H1 (cell line): ENCODE measurements at regions not wholly inside any gene's neighbourhood (a gene's known extent, or its start where the extent isn't known, plus 50 kb on each side); places are given as distances from the start of the nearest gene placed in this dataset.

Experiments used
- EZH2 ChIP-seq: fragments of 200-600 bp; sonication (generic); IDR thresholded peaks from 2 replicates; pipeline ENCODE4 v1.7.1; 2012; ENCODE audit warnings: low read depth, mild to moderate bottlenecking, moderate library complexity, low read length, inconsistent platforms; ENCODE audit not compliant: severe bottlenecking
- TF ChIP-seq, protein P1 (sequence below), 3 experiments: IDR thresholded peaks; 1 replicate in 2 of 3; 2 replicates in 1 of 3; pipeline versions ENCODE4 v1.5.1 to v1.6.1; 2011; ENCODE audit warnings: low read length in 3 of 3, mild to moderate bottlenecking in 3 of 3, inconsistent platforms in 2 of 3, low read depth in 1 of 3, moderate library complexity in 1 of 3; ENCODE audit not compliant: insufficient read depth in 1 of 3; ENCODE audit errors: control extremely low read depth in 1 of 3

DNA sequence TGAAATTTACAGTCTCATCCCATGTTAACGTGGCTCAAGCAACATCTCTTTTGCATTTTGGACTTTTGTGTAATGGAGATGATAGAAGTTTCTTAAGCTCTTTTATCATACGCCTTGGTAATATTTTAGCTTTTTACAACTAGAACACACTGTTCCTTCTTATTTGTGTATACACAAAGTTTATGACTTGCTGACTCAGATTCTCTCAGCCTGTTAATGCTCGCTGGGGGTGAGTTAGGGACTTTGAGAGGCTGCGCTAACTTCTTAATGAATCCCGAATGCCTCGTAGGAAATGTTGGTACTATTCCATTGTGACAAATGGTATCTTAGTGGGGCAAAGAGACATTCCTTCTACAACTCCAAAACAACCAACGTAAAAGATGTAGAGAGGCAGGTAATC lies 509.7 kb downstream of the DOK5 start:
- TF ChIP-seq, protein P1, sequence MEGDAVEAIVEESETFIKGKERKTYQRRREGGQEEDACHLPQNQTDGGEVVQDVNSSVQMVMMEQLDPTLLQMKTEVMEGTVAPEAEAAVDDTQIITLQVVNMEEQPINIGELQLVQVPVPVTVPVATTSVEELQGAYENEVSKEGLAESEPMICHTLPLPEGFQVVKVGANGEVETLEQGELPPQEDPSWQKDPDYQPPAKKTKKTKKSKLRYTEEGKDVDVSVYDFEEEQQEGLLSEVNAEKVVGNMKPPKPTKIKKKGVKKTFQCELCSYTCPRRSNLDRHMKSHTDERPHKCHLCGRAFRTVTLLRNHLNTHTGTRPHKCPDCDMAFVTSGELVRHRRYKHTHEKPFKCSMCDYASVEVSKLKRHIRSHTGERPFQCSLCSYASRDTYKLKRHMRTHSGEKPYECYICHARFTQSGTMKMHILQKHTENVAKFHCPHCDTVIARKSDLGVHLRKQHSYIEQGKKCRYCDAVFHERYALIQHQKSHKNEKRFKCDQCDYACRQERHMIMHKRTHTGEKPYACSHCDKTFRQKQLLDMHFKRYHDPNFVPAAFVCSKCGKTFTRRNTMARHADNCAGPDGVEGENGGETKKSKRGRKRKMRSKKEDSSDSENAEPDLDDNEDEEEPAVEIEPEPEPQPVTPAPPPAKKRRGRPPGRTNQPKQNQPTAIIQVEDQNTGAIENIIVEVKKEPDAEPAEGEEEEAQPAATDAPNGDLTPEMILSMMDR (IDR thresholded peaks at IDR 0.05; ENCODE audit: control extremely low read depth in 1 of 3, insufficient read depth in 1 of 3, low read depth in 1 of 3, low read length in 3 of 3), result no peak
- no peak for TF ChIP-seq EZH2
